Erythroblast (primary cell): ENCODE measurements at regions not wholly inside any gene's neighbourhood (a gene's known extent, or its start where the extent isn't known, plus 50 kb on each side); places are given as distances from the start of the nearest gene placed in this dataset.

ENCODE experiments used
- GATA1 ChIP-seq: IDR thresholded peaks from 2 replicates; pipeline ENCODE4 v1.6.1; 2011; ENCODE audit warnings: low read depth, mild to moderate bottlenecking, control low read depth, low read length, moderate library complexity
- POLR2A ChIP-seq: IDR thresholded peaks from 2 replicates; pipeline ENCODE4 v1.6.1; 2011; ENCODE audit warnings: mild to moderate bottlenecking, low read length

GRCh38 chr18:24964216-24964615, 387.8 kb downstream of the ZNF521 start:
- TF ChIP-seq POLR2A (no peak), GATA1 (no peak)
